ENCODE measurements at regions not wholly inside any gene's neighbourhood (a gene's known extent, or its start where the extent isn't known, plus 50 kb on each side); places are given as distances from the start of the nearest gene placed in this dataset.

- DNase-seq: peak; percentile 25
Observed at GRCh38 chr5:82349652-82350051, 71.5 kb upstream of the RPS23 start.

- DNase-seq: no peak
Observed at GRCh38 chr5:82348784-82349425, 70.8 kb upstream of the RPS23 start.

GRCh38 chr5:82347201-82347865, 69.2 kb upstream of the RPS23 start:
- DNase-seq: no peak

- no peak for DNase-seq
Observed at GRCh38 chr5:82346399-82347165, 68.4 kb upstream of the RPS23 start.

- DNase-seq: no peak
Observed at GRCh38 chr5:82345108-82345507, 67.0 kb upstream of the RPS23 start.

GRCh38 chr5:82341325-82341724, 63.2 kb upstream of the RPS23 start:
- no peak for DNase-seq

- no peak for DNase-seq
Observed at GRCh38 chr5:82340799-82341198, 62.6 kb upstream of the RPS23 start.

- no peak for DNase-seq
Observed at GRCh38 chr5:82339792-82340191, 61.6 kb upstream of the RPS23 start.

GRCh38 chr5:82338771-82339373, 60.7 kb upstream of the RPS23 start:
- DNase-seq: no peak

GRCh38 chr5:82336959-82337351, 58.8 kb upstream of the RPS23 start:
- DNase-seq: no peak

GRCh38 chr5:82336226-82336958, 58.2 kb upstream of the RPS23 start:
- DNase-seq: no peak

GRCh38 chr5:82335806-82336205, 57.7 kb upstream of the RPS23 start:
- DNase-seq: no peak

GRCh38 chr5:82334856-82335255, 56.7 kb upstream of the RPS23 start:
- no peak for DNase-seq

- DNase-seq: no peak
Observed at GRCh38 chr5:82334085-82334692, 56.0 kb upstream of the RPS23 start.

- DNase-seq: no peak
Observed at GRCh38 chr5:82332886-82333615, 54.9 kb upstream of the RPS23 start.

GRCh38 chr5:82332064-82332855, 54.1 kb upstream of the RPS23 start:
- DNase-seq: no peak

- no peak for DNase-seq
Observed at GRCh38 chr5:82331557-82331956, 53.4 kb upstream of the RPS23 start.

GRCh38 chr5:82330530-82331270, 52.5 kb upstream of the RPS23 start:
- no peak for DNase-seq

- DNase-seq: no peak
Observed at GRCh38 chr5:82329393-82329792, 51.2 kb upstream of the RPS23 start.
